ENCODE measurements at regions not wholly inside any gene's neighbourhood (a gene's known extent, or its start where the extent isn't known, plus 50 kb on each side); places are given as distances from the start of the nearest gene placed in this dataset.

GRCh38 chr9:108225149-108225800 is 630.5 kb downstream of the ACTL7B start:
- no peak for DNase-seq
- no peaks in the 10 kb centered on the region for H3K4me1 Mint-ChIP-seq (ENCODE audit: low read depth)
- intact Hi-C loops (cut with micrococcal nuclease): no loop called here
- no peak overlapping the region for H3K4me3 Mint-ChIP-seq
- ChIA-PET POLR2A (no interaction called here), CTCF (no interaction called here)
- H3K27me3 Mint-ChIP-seq: no peaks in the 10 kb centered on the region
- no peaks in the 10 kb centered on the region for H3K36me3 Mint-ChIP-seq
- peaks cover 17% of the 10 kb centered on the region for H3K9me3 Mint-ChIP-seq
- no peak overlapping the region for H3K27ac Mint-ChIP-seq

- no peak overlapping the region for H3K4me3 Mint-ChIP-seq
- H3K4me1 Mint-ChIP-seq (ENCODE audit: low read depth): no peaks in the 10 kb centered on the region
- no peak overlapping the region for H3K27ac Mint-ChIP-seq
- intact Hi-C loops (cut with micrococcal nuclease): no loop called here
- POLR2A ChIA-PET: no interaction called here
- CTCF ChIA-PET: no interaction called here
- H3K36me3 Mint-ChIP-seq: no peaks in the 10 kb centered on the region
- no peaks in the 10 kb centered on the region for H3K27me3 Mint-ChIP-seq
- H3K9me3 Mint-ChIP-seq: peaks cover 20% of the 10 kb centered on the region
- DNase-seq: no peak
Measured at GRCh38 chr9:108224716-108225115, 631.1 kb downstream of the ACTL7B start.

- CTCF ChIA-PET: no interaction called here
- H3K4me1 Mint-ChIP-seq (ENCODE audit: low read depth): no peaks in the 10 kb centered on the region
- intact Hi-C loops (cut with micrococcal nuclease): no loop called here
- H3K9me3 Mint-ChIP-seq: peaks cover 10% of the 10 kb centered on the region
- POLR2A ChIA-PET: no interaction called here
- no peaks in the 10 kb centered on the region for H3K27me3 Mint-ChIP-seq
- H3K36me3 Mint-ChIP-seq: no peaks in the 10 kb centered on the region
- H3K4me3 Mint-ChIP-seq: no peak overlapping the region
- no peak for DNase-seq
- no peak overlapping the region for H3K27ac Mint-ChIP-seq
Measured at GRCh38 chr9:108219664-108220063, 636.1 kb downstream of the ACTL7B start.

GRCh38 chr9:108217431-108218349 is 638.1 kb downstream of the ACTL7B start:
- H3K36me3 Mint-ChIP-seq: no peaks in the 10 kb centered on the region
- POLR2A ChIA-PET: no interaction called here
- no peak overlapping the region for H3K4me3 Mint-ChIP-seq
- peaks cover 4% of the 10 kb centered on the region for H3K9me3 Mint-ChIP-seq
- intact Hi-C loops (cut with micrococcal nuclease): no loop called here
- CTCF ChIA-PET: no interaction called here
- no peaks in the 10 kb centered on the region for H3K27me3 Mint-ChIP-seq
- H3K4me1 Mint-ChIP-seq (ENCODE audit: low read depth): no peaks in the 10 kb centered on the region
- H3K27ac Mint-ChIP-seq: no peak overlapping the region
- no peak for DNase-seq

- Mint-ChIP-seq H3K36me3 (no peaks in the 10 kb centered on the region), H3K9me3 (no peaks in the 10 kb centered on the region), H3K27me3 (no peaks in the 10 kb centered on the region), H3K27ac (no peak overlapping the region), H3K4me1 (ENCODE audit: low read depth) (no peaks in the 10 kb centered on the region), H3K4me3 (no peak overlapping the region)
- no peak for DNase-seq
- CTCF ChIA-PET: no interaction called here
- POLR2A ChIA-PET: no interaction called here
- intact Hi-C loops (cut with micrococcal nuclease): no loop called here
Measured at GRCh38 chr9:108213511-108213910, 642.3 kb downstream of the ACTL7B start.

- H3K36me3 Mint-ChIP-seq: no peaks in the 10 kb centered on the region
- no peaks in the 10 kb centered on the region for H3K27me3 Mint-ChIP-seq
- H3K27ac Mint-ChIP-seq: no peak overlapping the region
- H3K9me3 Mint-ChIP-seq: no peaks in the 10 kb centered on the region
- H3K4me1 Mint-ChIP-seq (ENCODE audit: low read depth): no peaks in the 10 kb centered on the region
- no peak for DNase-seq
- H3K4me3 Mint-ChIP-seq: no peak overlapping the region
- POLR2A ChIA-PET: no interaction called here
- CTCF ChIA-PET: no interaction called here
- intact Hi-C loops (cut with micrococcal nuclease): no loop called here
Measured at GRCh38 chr9:108212184-108212583, 643.6 kb downstream of the ACTL7B start.

GRCh38 chr9:108211411-108211955 is 644.3 kb downstream of the ACTL7B start:
- CTCF ChIA-PET: no interaction called here
- no peaks in the 10 kb centered on the region for H3K36me3 Mint-ChIP-seq
- intact Hi-C loops (cut with micrococcal nuclease): no loop called here
- no peaks in the 10 kb centered on the region for H3K9me3 Mint-ChIP-seq
- H3K27ac Mint-ChIP-seq: no peak overlapping the region
- DNase-seq: no peak
- no peaks in the 10 kb centered on the region for H3K27me3 Mint-ChIP-seq
- H3K4me1 Mint-ChIP-seq (ENCODE audit: low read depth): no peaks in the 10 kb centered on the region
- no peak overlapping the region for H3K4me3 Mint-ChIP-seq
- POLR2A ChIA-PET: no interaction called here

GRCh38 chr9:108209132-108209685 is 646.6 kb downstream of the ACTL7B start:
- CTCF ChIA-PET: no interaction called here

GRCh38 chr9:108207561-108208165 is 648.1 kb downstream of the ACTL7B start:
- ChIA-PET CTCF (no interaction called here), POLR2A (no interaction called here)
- no peaks in the 10 kb centered on the region for H3K27me3 Mint-ChIP-seq
- no peak for DNase-seq
- peaks cover 13% of the 10 kb centered on the region for H3K9me3 Mint-ChIP-seq
- H3K36me3 Mint-ChIP-seq: no peaks in the 10 kb centered on the region
- intact Hi-C loops (cut with micrococcal nuclease): no loop called here
- H3K4me3 Mint-ChIP-seq: no peak overlapping the region
- H3K4me1 Mint-ChIP-seq (ENCODE audit: low read depth): no peaks in the 10 kb centered on the region
- no peak overlapping the region for H3K27ac Mint-ChIP-seq

More at GRCh38 chr9:108209132-108209685, 646.6 kb downstream of the ACTL7B start:
- no peaks in the 10 kb centered on the region for H3K4me1 Mint-ChIP-seq (ENCODE audit: low read depth)
- H3K36me3 Mint-ChIP-seq: no peaks in the 10 kb centered on the region
- H3K27me3 Mint-ChIP-seq: no peaks in the 10 kb centered on the region
- peaks cover 6% of the 10 kb centered on the region for H3K9me3 Mint-ChIP-seq
- intact Hi-C loops (cut with micrococcal nuclease): no loop called here
- H3K4me3 Mint-ChIP-seq: no peak overlapping the region
- no peak overlapping the region for H3K27ac Mint-ChIP-seq
- no peak for DNase-seq
- POLR2A ChIA-PET: no interaction called here

- no peak overlapping the region for H3K4me3 Mint-ChIP-seq
- POLR2A ChIA-PET: no interaction called here
- H3K27me3 Mint-ChIP-seq: no peaks in the 10 kb centered on the region
- H3K36me3 Mint-ChIP-seq: no peaks in the 10 kb centered on the region
- no peak overlapping the region for H3K27ac Mint-ChIP-seq
- peaks cover 14% of the 10 kb centered on the region for H3K9me3 Mint-ChIP-seq
- no peak for DNase-seq
- CTCF ChIA-PET: no interaction called here
- no peaks in the 10 kb centered on the region for H3K4me1 Mint-ChIP-seq (ENCODE audit: low read depth)
- intact Hi-C loops (cut with micrococcal nuclease): no loop called here
Measured at GRCh38 chr9:108205276-108205675, 650.5 kb downstream of the ACTL7B start.

GRCh38 chr9:108197899-108198298 is 657.9 kb downstream of the ACTL7B start:
- CTCF ChIA-PET: no interaction called here
- H3K4me1 Mint-ChIP-seq (ENCODE audit: low read depth): no peaks in the 10 kb centered on the region
- H3K9me3 Mint-ChIP-seq: peaks cover 18% of the 10 kb centered on the region
- H3K36me3 Mint-ChIP-seq: no peaks in the 10 kb centered on the region
- no peak overlapping the region for H3K27ac Mint-ChIP-seq
- POLR2A ChIA-PET: no interaction called here
- no peak for DNase-seq
- no peak overlapping the region for H3K4me3 Mint-ChIP-seq
- no peaks in the 10 kb centered on the region for H3K27me3 Mint-ChIP-seq
- intact Hi-C loops (cut with micrococcal nuclease): no loop called here

- ChIA-PET POLR2A (no interaction called here), CTCF (no interaction called here)
- Mint-ChIP-seq H3K36me3 (no peaks in the 10 kb centered on the region), H3K27me3 (no peaks in the 10 kb centered on the region), H3K9me3 (peaks cover 18% of the 10 kb centered on the region), H3K4me1 (ENCODE audit: low read depth) (no peaks in the 10 kb centered on the region), H3K27ac (no peak overlapping the region), H3K4me3 (no peak overlapping the region)
- no peak for DNase-seq
- intact Hi-C loops (cut with micrococcal nuclease): no loop called here
Measured at GRCh38 chr9:108197008-108197365, 658.8 kb downstream of the ACTL7B start.
